Tibial nerve (tissue), 4 donors: ENCODE measurements at regions not wholly inside any gene's neighbourhood (a gene's known extent, or its start where the extent isn't known, plus 50 kb on each side); places are given as distances from the start of the nearest gene placed in this dataset.

Source experiments
- EP300 ChIP-seq, 2 donors: sonication (generic); formaldehyde crosslinking; IDR thresholded peaks; one replicate each; pipeline ENCODE4 v1.6.1; 2017; ENCODE audit warnings: antibody characterized with exemption in 2 of 2, mild to moderate bottlenecking in 1 of 2
- POLR2A ChIP-seq, 2 donors: fragments of 450-650 bp; IDR thresholded peaks; one replicate each; pipeline ENCODE4 v1.6.1; 2017; ENCODE audit warnings: antibody characterized with exemption in 2 of 2, mild to moderate bottlenecking in 2 of 2, moderate library complexity in 2 of 2
- TF ChIP-seq, protein P1 (sequence below), 5 experiments: fragments of 200-600 bp in 3 of 5; fragments of 450-650 bp in 2 of 5; sonication (generic) in 3 of 5; IDR thresholded peaks; one replicate each; pipeline ENCODE4 v1.5.1; 2016 to 2019; ENCODE audit warnings: antibody characterized with exemption in 5 of 5, mild to moderate bottlenecking in 3 of 5, moderate library complexity in 2 of 5

DNA sequence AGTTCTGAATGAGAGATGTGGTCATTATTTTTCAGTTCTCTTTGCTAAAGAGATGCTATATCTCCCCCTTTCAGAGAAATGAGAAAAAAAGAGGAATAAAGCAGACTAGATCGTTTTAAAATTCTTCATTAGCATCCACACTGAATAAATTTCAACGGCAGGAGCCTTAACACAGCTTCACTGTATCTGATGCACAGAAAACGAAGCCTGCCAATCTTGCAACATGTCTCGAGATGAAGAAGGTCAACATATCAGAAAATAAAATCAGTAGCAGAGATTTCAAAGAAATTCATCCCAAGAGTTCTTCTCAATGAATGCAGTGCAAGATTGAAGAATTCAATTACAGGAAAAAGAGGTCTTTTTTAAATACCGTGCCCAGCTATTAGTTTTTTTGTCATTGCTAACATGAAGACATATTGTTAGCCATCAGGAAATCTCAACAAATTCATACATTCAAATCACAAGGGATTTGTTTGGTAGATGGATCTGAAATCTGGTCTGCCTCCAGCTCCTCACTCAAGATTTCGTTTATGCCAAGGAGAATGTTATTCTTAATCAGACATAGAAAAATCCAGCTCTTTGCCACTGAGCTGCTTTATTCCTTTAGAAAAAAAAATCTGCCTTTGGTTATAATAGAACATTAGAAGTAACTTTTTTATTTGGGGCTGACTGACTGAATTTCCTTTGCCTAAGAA lies 76.4 kb upstream of the DAB1 start:
- TF ChIP-seq POLR2A (IDR thresholded peaks at IDR 0.05) (no peak), EP300 (IDR thresholded peaks at IDR 0.05) (no peak)
- TF ChIP-seq, protein P1, sequence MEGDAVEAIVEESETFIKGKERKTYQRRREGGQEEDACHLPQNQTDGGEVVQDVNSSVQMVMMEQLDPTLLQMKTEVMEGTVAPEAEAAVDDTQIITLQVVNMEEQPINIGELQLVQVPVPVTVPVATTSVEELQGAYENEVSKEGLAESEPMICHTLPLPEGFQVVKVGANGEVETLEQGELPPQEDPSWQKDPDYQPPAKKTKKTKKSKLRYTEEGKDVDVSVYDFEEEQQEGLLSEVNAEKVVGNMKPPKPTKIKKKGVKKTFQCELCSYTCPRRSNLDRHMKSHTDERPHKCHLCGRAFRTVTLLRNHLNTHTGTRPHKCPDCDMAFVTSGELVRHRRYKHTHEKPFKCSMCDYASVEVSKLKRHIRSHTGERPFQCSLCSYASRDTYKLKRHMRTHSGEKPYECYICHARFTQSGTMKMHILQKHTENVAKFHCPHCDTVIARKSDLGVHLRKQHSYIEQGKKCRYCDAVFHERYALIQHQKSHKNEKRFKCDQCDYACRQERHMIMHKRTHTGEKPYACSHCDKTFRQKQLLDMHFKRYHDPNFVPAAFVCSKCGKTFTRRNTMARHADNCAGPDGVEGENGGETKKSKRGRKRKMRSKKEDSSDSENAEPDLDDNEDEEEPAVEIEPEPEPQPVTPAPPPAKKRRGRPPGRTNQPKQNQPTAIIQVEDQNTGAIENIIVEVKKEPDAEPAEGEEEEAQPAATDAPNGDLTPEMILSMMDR (IDR thresholded peaks at IDR 0.05) = no peak
